Ascending aorta (tissue), 2 donors: ENCODE measurements at regions not wholly inside any gene's neighbourhood (a gene's known extent, or its start where the extent isn't known, plus 50 kb on each side); places are given as distances from the start of the nearest gene placed in this dataset.
"Not testable (repeated sequence)": the region's sequence is repeated elsewhere in the genome, so short reads cannot be mapped to it uniquely, and the experiment has no call there.

Experiments used
- DNase-seq, 2 donors: peaks; one replicate each; pipeline ENCODE4 v3.0.0-alpha.2; 2019; ENCODE audit warnings: low spot score in 2 of 2
- H3K27ac ChIP-seq, 2 donors: fragments of 200-600 bp; sonication (generic); one replicate each; pipeline ENCODE4 v1.5.1; 2016 to 2017; ENCODE audit warnings: mild to moderate bottlenecking in 1 of 2
- H3K27me3 ChIP-seq: fragments of 200-600 bp; sonication (generic); one replicate; pipeline ENCODE4 v1.5.1; 2017
- H3K36me3 ChIP-seq, 2 donors: fragments of 200-600 bp; sonication (generic); one replicate each; pipeline ENCODE4 v1.5.1; 2016
- H3K4me1 ChIP-seq, 2 donors: fragments of 200-600 bp; sonication (generic); one replicate each; pipeline ENCODE4 v1.5.1; 2016 to 2017; ENCODE audit warnings: mild to moderate bottlenecking in 1 of 2
- H3K4me3 ChIP-seq, 2 donors: fragments of 200-600 bp; sonication (generic); one replicate each; pipeline ENCODE4 v1.5.1; 2016 to 2017; ENCODE audit warnings: mild to moderate bottlenecking in 1 of 2
- H3K9me3 ChIP-seq, 2 donors: fragments of 200-600 bp; sonication (generic); one replicate each; pipeline ENCODE4 v1.5.1; 2016
- CTCF ChIP-seq, 3 experiments: fragments of 200-600 bp in 2 of 3; fragments of 450-650 bp in 1 of 3; sonication (generic) in 2 of 3; IDR thresholded peaks; one replicate each; pipeline ENCODE4 v1.5.1; 2016 to 2019; ENCODE audit warnings: antibody characterized with exemption in 3 of 3, mild to moderate bottlenecking in 1 of 3, moderate library complexity in 1 of 3
- intact Hi-C: fragments of 100-400 bp; cut with DNase I; formaldehyde crosslinking; loops from one replicate; pipeline ENCODE4 v1.15.1; 2023

DNA sequence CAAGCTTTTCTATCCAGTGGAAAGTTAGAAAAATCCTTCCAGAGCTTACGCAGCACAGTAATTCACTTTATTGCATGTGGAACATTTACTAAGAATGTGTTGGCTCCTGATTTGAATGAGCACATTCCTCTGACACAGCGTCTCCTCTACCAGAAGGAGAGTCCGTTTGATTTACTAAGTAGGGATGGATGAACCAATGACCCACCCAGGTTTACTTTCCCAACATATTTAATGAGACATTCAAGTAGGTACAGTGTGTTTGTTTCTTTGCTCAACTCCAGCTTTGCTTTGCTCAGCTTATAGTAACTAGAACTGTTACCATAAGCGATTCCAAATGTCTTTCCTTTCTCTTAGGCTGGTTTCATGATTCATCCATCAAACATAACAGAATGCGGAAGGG, 161.7 kb downstream of the SMARCA1 start:
- Histone ChIP-seq H3K4me1 (no peaks in the 10 kb centered on the region), H3K4me3 (no peak overlapping the region), H3K9me3 (no peaks in the 10 kb centered on the region), H3K27me3 (no peaks in the 10 kb centered on the region), H3K27ac (no peak overlapping the region), H3K36me3 (no peaks in the 10 kb centered on the region)
- no peak for TF ChIP-seq CTCF (IDR thresholded peaks at IDR 0.05)
- no peak for DNase-seq
- intact Hi-C loops, result no loop called here

DNA sequence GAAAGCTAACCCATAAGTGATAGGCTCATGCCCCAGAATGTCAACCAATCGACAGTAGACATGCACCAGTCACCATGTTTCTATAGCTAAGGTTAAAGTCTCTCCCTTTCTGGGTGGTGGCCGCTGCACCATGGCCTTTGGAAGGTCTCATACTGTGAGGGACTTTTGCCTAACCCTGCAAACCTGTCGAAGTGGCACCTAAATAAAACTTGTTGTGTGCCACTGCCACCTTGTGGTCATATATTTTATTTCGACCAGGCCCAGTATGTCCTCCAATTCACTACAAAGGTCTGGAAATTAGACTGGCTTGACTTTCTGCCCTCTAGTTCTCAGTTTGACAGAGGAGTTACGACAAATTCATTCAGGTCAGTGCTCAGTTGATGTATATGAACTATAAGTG, 163.1 kb downstream of the SMARCA1 start:
- intact Hi-C loops, result no loop called here
- no peaks in the 10 kb centered on the region for H3K4me1 ChIP-seq
- no peaks in the 10 kb centered on the region for H3K27me3 ChIP-seq
- peak in 2 of 3 experiments; percentile 23 to 41 for TF ChIP-seq CTCF (IDR thresholded peaks at IDR 0.05)
- DNase-seq, result no peak
- no peaks in the 10 kb centered on the region for H3K36me3 ChIP-seq
- H3K27ac ChIP-seq, result no peak overlapping the region
- H3K9me3 ChIP-seq, result no peaks in the 10 kb centered on the region
- no peak overlapping the region for H3K4me3 ChIP-seq

- no peaks in the 10 kb centered on the region for H3K27me3 ChIP-seq
- DNase-seq, result no peak
- H3K9me3 ChIP-seq, result no peaks in the 10 kb centered on the region
- TF ChIP-seq CTCF (IDR thresholded peaks at IDR 0.05), result no peak
- no peak overlapping the region for H3K4me3 ChIP-seq
- H3K36me3 ChIP-seq, result no peaks in the 10 kb centered on the region
- intact Hi-C loops, result no loop called here
- no peak overlapping the region for H3K27ac ChIP-seq
- no peaks in the 10 kb centered on the region for H3K4me1 ChIP-seq
Observed at GRCh38 chrX:129359269-129359668, 164.0 kb downstream of the SMARCA1 start.

- H3K4me3 ChIP-seq, H3K27me3 ChIP-seq, H3K4me1 ChIP-seq, intact Hi-C loops, H3K36me3 ChIP-seq, DNase-seq, H3K27ac ChIP-seq, H3K9me3 ChIP-seq: not testable (repeated sequence)
Observed at GRCh38 chrX:129357428-129357827, 165.9 kb downstream of the SMARCA1 start.

DNA sequence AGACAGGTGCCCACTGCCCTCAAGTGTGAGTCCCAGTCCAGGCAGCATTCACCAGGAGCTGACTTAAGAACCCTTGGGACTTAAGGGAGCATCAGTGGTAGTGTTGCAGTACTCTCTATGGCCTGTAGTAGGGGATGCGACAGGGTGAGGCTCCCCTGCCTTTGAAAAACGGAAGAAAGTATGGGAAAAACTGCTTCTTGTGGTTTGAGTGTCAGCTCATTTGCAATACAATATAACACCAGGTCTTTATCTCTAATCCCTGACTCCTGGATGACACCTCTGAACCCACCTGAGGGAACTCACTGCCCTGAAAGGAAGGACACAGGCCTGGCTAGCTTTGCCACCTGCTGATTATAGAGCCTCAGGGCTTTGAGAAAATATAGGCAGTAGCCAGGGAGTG, 176.0 kb downstream of the SMARCA1 start:
- Histone ChIP-seq H3K9me3 (no peaks in the 10 kb centered on the region), H3K27ac (no peak overlapping the region), H3K4me1 (no peaks in the 10 kb centered on the region), H3K27me3 (no peaks in the 10 kb centered on the region), H3K4me3 (no peak overlapping the region), H3K36me3 (no peaks in the 10 kb centered on the region)
- intact Hi-C loops, result no loop called here
- DNase-seq, result no peak
- TF ChIP-seq CTCF (IDR thresholded peaks at IDR 0.05), result no peak

DNA sequence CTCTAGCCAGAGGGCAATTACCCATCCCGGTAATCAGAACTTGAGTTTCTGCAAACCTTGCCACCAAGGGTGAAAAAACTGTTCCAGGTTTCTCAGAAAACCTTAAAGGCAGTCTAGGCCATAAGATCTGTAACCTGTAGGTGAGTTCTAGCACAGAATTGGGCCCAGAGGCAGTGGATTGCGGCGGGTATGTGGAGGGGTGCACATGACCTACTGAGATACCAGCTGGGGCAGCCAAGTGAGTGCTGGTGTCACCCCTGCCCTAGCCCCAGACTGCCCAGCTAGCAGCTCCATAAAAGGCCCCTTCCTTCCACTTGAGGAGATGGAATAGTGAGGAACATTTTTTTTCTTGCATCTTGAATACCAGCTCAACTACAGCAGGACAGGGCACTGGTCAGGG, 176.7 kb downstream of the SMARCA1 start:
- Histone ChIP-seq H3K4me1 (no peaks in the 10 kb centered on the region), H3K36me3 (no peaks in the 10 kb centered on the region), H3K27me3 (no peaks in the 10 kb centered on the region), H3K9me3 (no peaks in the 10 kb centered on the region), H3K4me3 (no peak overlapping the region), H3K27ac (no peak overlapping the region)
- TF ChIP-seq CTCF (IDR thresholded peaks at IDR 0.05), result no peak
- no peak for DNase-seq
- intact Hi-C loops, result no loop called here

DNA sequence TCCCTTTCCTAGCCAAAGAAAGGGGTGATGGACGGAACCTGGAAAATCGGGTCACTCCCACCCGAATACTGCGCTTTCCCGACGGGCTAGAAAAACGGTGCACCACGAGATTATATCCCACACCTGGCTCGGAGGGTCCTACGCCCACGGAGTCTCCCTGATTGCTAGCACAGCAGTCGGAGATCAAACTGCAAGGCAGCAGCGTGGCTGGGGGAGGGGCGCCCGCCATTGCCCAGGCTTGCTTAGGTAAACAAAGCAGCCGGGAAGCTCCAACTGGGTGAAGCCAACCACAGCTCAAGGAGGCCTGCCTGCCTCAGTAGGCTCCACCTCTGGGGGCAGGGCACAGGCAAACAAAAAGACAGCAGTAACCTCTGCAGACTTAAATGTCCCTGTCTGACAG, 186.0 kb downstream of the SMARCA1 start:
- H3K36me3 ChIP-seq, DNase-seq, H3K27me3 ChIP-seq, H3K9me3 ChIP-seq, H3K4me1 ChIP-seq, H3K4me3 ChIP-seq, intact Hi-C loops, H3K27ac ChIP-seq: not testable (repeated sequence)
